Stimulated activated CD4-positive, alpha-beta T cell treated with anti-CD3 and anti-CD28 coated beads, Interleukin-1b, Interleukin-23, amount 100 ng/mL, for 48 hours (primary cell): ENCODE measurements at regions not wholly inside any gene's neighbourhood (a gene's known extent, or its start where the extent isn't known, plus 50 kb on each side); places are given as distances from the start of the nearest gene placed in this dataset.
"Not testable (repeated sequence)": the region's sequence is repeated elsewhere in the genome, so short reads cannot be mapped to it uniquely, and the experiment has no call there.

Source experiments
- DNase-seq: peaks from one replicate; pipeline ENCODE4 v3.0.0-alpha.2; 2020

DNA sequence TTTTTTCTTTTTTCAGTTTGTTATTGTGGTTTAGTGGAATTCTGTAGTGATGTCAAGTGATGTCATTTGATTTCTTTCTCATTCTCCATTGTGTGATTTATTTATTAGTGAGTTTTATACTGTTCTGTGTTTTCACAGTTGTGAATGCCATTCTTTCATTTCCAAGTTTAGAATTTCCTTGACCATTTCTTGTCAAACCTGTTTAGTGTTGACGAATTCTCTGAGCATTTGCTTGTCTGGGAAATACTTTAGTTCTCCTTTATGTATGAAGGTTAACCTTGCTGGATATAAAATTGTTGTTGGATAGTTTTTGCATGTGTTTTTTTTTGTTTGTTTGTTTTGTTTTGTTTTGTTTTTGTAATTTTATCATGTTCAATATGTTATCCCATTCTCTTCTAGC is 633.6 kb upstream of the FAT3 start:
- no peak for DNase-seq

DNA sequence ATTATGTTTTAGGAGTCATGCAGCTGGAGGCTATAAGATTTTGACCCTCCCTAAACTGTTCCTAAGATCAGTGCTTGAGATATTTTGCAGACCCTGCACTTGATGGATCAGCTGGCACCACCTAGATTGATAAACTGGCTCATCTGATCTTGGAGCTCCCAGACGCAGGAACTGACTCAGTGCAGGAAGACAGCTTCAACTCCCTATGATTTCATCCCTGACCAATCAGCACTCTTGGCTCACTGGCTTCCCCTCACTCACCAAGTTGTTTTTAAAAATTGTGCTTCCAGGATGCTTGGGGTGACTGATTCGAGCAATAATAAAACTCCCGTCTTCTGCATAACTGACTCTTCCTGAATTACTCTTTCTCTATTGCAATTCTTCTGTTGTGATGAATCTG is 637.5 kb upstream of the FAT3 start:
- no peak for DNase-seq

DNA sequence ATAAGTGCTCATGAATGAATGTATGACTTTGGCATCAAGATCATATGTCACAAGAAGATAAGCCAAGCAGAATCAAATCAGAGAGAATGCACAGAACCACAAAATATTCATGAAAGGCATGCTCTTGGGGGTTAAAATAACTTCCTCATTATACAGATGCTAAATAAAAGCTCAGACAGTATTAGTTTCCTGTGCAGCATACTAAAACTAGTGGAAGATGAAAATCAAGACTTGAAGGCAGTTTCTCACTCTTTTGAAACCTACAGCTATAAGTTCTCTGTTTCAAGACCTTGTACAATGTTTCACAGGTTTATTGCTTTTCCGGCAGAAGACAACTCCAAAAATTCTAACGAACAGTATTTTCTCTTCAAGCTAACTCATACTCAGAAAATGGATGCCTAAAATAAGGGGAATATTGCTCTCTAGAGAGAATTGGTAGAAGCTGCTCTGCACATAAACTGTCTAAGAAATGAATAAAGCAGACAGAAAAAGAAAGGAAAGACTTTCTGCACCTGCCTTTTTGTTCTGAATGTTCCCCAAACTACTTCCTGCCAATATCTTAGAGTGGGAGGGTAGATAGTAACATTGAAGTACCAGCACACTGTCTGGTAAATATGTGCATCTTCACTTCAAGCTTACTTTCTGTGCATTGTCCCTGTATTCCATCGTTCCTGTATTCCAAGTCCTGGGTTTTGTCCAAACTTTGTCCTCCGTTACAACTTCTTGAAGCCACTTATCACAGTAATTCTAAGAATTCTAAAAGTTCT is 639.4 kb upstream of the FAT3 start:
- DNase-seq: no peak

DNA sequence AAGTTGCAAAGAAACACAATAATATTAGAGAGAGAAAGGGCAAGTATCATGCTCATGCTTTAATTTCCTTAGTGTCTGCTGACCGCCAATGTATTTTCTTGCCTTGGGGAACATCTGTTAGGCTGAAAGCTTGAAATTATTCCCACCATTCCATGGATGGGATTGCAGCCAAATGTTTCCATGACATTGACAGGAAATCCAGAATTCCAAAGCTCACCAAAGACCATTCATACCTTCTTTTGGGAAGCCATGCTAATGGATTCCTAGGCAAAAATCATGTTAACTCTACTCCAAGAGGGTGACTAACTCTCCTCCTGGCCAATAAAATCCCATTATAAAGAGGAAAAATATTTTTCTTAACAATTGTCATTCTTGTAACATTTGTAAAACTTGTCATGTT is 661.4 kb upstream of the FAT3 start:
- no peak for DNase-seq

DNA sequence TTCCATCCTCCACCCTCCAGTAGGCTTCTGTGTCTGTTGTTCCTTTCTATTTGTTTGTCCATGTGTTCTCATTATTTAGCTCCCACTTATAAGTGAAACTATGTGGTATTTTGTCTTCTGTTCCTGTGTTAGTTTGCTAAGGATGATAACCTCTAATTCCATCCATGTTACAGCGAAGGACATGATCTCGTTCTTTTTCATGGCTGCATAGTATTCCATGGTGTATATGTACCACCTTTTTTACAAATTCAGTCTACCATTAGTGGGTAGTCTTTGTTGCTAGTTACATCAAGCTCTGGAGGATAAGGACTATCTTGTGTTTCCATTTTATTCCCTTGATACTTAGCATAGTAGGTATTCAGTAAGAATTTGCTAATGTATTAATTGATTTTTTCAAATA is 664.2 kb upstream of the FAT3 start:
- DNase-seq: no peak

DNA sequence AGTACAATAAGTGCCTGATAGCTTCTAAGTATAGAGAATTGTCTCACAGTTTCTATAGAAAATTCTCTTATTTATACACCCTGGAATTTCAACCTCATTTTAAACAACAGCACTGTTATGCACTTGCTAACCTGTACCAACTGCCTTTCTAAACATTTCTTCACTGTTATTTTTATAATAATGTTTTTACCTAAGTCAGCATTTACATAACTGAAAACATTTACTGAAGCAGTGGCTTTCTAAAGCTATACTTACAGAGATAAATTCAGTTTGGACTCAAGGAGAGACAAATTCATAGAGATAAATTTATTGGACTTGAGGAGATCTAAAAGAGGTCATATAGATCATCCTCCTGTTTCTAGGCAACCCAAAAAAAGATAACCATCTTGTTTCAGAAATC is 686.6 kb upstream of the FAT3 start:
- no peak for DNase-seq

DNA sequence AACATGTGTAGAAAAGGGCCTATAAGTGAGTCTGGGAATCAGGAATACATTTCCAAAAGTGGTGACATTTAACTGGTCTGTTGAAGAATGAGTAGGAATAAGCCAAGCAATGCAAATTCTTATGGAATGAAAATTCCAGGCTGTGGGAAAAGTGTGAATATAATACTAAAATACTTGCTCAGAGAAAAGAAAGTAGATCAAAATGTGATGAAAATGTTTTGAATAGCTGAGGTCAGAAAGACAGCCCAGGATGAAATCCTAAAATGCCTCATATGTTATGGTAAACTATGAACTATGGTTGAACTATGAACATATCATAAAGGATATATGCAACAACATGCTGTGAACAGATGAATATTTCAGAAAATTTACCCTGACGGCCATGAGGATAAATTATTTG is 688.3 kb upstream of the FAT3 start:
- no peak for DNase-seq

DNA sequence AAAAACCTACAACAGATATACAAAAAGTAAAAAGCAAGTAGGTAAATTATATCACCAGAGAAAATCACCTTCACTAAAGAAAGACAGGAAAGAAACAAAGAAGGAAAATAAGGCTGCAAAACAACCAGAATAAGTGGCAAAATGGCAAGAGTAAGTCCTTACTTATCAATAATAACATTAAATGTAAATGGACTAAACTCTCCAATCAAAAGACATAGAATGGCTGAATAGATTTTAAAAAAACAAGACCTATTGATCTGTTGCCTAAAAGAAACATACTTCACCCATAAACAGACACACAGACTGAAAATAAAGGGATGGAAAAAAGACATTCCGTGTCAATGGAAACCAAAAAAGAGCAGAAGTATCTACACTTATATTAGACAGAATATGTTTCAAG is 695.7 kb upstream of the FAT3 start:
- DNase-seq: no peak

DNA sequence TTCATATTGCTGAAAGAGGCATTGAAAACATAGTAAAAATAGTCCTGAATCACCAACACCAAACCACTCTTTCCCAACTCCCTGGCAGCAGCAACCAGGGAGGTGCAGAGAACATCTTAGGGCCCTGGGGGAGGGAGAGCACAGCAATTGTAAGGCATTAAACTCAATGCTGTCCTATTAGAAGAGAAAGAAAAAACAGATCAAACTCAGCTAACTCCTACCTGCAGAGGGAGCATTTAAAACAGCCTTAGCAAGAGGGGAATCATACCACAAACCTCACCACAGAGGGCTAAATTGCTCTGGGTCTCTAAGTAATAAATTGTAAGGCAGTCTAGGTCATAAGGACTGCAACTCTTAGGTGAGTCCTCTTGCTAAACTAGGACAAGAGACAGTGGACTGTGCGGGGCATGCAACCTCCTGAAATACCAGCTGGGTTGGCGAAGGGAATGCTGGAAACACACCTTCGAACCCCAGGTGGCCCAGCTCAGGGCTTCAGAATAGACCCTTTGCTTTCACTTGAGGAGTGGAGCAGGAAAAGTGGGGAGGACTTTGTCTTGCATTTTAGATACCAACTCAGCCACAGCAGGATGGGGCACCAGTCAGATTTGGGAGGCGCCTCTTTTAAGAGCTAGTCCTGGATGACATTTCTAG is 697.1 kb upstream of the FAT3 start:
- DNase-seq: no peak

DNA sequence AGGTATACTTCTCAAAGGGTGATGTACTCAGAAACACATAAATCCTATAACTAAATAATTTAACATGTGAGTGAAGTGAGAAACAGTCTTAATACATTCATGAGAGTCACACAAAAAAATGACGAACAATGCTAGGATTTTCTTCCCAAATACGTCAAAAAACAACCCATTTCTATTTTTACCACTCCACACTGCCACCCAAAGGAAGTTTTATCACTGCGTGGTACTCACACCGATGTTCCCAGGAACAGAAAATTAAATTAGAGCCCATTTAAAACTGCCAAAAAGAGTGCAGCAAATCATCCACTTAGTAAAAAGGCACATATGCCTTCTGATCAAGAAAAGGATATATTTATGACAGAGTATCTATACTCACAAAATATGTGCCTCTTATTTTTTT is 710.9 kb upstream of the FAT3 start:
- no peak for DNase-seq

DNA sequence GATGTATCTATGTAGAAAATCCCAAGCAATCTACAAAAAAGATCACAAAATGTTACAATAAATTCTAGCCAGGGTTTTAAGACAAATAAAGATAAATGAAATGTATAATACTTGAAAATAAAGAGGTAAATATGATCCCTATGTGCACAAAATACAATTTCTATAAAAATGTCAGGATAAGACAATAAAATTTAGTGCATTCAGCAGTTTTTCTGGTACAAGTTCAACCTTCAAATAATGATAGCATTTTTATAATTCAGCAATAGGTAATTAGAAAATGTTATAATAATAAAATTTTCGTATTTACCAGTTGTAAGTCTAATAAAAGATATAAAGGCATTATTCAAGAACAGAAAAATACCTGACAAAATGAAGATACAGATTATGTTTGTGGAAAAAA is 726.8 kb upstream of the FAT3 start:
- DNase-seq: no peak

DNA sequence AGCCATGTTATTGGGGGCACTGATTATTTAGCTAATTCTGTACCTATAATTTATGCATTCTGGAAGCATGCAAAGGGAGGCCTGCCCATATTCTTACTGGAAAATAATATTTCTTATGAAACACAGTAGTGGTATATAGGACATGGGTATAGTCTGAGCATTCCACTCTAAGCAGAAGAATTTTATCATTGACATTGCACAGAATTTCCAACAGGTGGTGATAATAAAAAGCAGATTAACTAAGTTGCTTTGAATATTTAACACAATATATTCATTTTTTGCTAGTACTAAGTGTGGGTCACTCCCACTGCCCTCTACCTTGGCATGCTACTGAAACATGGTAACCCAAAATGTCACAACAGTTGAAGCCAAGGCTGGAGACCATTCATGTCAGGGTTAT is 728.8 kb upstream of the FAT3 start:
- no peak for DNase-seq

DNA sequence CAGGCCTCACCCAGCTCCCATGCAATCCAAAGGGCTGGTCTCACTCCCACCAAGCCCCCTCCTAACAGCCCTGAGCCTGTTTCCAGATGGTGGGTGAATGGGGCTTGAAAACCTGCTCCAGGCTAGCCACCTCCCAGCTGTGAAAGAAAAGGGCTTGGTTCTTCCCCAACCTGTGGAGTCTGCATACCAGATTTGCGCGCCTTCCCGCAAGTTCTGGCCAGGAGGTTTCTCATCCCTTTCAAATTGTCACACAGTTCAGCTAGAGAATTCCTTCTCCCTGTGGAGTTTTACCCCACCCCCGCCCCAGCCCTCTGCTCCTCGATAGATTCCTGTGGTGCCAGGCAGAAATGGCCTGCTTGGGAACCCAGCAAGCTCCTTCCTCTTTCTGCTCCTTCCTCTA is 734.6 kb upstream of the FAT3 start:
- DNase-seq: no peak

DNA sequence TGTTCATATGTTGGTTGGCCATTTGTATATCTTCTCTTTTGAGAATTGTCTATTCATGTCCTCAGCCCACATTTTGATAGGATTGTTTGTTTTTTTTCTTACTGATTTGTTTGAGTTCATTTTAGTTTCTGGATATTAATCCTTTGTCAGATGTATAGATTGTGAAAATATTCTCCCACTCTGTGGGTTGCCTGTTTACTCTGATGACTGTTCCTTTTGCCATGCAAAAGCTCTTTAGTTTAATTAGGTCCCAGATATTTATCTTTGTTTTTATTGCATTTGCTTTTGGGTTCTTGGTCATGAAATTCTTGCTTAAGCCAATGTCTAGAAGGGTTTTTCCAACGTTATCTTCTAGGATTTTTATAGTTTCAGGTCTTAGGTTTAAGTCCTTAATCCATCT is 740.7 kb upstream of the FAT3 start:
- not testable (repeated sequence) for DNase-seq

DNA sequence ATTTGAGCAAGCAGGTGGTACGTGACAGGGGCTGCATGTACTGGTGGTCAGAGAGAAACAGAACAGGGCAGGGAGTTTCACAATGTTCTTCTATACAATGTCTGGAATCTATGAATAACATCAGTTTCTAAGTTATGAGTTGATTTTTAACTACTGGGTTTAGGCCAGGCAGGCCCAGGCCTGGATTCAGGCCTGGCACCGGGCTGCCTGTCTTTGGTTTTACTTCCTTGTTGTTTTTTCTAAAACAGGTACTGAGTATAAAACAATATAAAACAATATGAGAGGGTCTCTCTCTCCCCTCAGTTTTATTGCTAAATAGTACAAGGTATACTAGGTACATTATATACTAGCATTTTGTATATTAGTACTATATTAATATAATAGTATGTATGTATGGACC is 742.7 kb upstream of the FAT3 start:
- DNase-seq: not testable (repeated sequence)

DNA sequence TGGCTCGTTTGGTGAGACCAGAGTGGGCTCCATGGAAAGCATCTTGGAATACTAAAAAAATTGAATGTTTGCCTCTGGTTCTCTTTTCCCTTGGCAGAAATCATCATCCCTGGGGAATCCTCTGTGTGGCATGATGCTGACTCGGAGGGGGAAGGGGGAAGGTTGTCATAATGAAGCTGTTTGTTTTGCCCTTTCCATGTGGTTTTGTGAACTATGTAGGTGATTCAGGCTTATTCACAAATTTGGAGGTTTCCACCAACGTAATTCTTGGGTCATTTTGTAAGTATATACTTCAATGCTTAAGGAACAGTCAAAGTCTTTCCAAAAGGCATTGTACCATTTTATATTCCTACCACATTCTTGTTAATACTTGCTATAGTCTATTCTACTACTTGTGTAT is 754.0 kb upstream of the FAT3 start:
- no peak for DNase-seq

DNA sequence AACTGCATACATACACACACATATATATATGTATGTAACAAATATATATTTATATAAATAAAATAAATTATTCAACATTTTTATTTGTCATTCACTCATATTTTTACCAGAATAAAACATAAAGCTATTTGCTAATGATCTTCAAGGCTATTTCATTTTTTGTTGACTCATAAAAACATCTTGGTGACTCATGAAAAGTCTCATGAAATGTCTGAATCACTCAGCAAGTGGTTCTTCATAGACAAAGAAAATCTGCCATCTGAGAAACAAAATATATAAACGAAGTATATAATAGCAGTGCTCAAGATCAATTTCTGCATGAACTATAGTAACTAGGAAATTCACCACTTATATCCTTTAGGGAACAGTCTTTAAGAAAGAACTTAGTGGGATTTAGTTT is 764.8 kb upstream of the FAT3 start:
- no peak for DNase-seq

DNA sequence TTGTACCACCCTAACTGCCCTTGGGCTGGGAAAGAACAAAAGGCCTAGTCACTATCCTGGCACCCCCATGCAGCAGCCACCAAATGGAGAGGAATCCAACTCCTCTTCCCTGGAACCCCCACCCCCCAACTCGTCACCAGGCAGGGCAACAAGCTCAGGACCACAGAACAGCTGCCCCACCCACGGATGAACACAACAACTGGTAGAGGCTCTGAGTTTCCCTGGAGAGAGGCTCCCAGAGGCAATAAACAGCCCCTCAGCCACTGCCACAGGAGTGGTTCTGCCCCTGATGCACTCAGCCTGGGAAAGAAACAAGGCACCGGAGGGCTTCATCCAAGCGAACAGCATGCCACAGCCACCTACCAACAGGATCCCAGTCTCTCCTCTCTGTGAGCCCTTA is 778.4 kb upstream of the FAT3 start:
- no peak for DNase-seq

DNA sequence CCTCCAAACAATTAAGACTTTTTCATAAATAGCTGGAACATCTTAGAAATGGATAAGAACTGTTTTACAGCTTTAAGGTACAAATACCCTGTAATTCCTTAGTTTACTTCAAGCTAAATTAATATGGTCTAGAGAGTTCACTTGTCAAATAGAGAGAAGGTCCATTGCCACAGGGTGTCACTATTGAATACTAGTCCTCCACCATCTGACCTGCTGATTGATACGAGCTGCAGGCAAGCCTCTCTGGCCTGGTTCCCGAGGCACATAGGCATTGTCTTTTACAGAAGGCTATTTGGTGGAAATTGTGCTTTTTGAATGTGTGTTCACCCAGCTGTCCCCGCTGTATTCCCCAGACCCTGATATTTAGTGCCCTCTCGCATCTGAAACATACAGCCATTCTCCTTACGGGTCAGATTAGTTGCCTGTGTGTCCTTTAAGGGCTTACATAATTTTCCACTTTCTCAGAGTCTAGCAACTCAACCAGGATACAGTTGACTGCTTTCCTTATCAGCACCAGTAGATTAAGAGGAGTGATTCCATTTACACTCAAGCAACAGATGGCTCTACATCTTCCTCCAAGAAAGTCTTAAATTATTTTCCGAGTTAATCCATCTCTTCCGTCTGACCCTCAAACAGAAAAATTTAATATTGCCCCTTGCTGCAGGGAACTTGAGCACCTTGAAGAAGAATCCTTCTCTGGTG is 788.8 kb upstream of the FAT3 start:
- no peak for DNase-seq

DNA sequence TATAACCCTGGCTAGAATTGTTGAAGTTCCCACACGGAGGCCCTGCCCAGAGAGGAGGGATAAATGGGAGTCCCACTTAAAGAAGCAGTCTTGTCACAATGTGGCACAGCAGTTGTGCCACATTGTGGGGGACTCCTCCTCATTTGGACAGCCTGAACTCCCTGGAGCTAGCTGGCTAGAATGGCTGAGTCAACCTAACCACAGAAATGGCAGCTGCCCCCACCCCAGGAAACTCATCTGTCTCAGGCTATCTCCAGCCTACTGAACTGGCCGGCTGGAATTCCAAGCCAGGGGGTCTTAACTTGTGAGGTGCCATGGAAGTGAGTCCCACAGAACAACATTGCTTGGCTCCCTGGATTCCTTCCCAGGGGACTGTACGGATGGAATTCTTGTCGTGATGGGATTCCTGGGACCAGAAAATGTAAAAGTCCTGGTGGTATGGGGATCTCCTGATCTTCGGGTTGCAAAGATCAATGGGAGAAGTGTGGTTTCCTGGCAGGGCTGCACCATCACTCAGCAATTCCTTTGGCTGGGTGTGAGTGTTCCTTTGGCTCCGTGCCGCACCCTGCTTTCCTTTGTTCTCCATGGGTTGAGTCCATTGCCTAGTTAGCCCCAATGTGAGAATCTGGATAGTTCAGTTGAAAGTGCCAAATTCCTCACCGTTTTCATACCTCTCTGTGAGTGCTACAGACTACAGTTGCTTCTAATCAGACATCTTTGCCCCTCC is 791.2 kb upstream of the FAT3 start:
- no peak for DNase-seq

DNA sequence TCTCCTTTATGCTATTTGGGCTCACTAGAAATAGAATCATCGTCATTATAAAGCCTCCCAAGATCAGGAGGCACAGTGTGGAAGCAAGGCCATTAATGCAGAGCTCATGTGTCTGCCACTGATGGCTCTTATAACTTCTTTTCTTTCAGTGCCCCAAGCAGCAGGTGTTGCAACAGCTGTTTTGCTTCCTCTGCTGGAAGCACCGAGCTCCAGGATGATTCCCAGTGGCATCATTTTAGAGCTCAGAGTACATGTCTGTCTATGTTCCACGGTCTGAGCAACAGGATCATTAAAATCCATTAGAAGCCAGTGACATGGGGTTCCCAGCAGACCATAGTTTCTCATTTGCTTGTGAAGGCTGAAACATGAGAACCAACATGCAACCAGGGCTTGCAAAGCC is 803.0 kb upstream of the FAT3 start:
- no peak for DNase-seq

DNA sequence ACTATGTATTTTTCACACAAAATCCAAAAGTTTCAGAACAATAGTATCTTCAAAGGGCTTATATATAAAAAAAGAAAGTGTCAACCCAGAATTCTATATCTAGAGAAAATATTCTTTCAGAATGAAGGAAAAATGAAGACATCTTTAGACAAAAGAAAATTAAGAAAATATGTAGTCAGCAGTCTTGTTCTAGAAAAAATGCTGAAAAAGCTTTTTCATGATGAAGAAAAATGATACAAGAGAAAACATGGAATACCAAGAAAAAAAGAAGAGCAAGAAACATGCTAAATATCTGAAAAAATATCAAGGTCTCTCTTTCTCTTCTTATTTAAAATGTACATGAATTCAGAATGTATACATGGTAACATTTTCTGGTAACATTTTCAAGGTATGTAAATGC is 816.8 kb upstream of the FAT3 start:
- DNase-seq: no peak

DNA sequence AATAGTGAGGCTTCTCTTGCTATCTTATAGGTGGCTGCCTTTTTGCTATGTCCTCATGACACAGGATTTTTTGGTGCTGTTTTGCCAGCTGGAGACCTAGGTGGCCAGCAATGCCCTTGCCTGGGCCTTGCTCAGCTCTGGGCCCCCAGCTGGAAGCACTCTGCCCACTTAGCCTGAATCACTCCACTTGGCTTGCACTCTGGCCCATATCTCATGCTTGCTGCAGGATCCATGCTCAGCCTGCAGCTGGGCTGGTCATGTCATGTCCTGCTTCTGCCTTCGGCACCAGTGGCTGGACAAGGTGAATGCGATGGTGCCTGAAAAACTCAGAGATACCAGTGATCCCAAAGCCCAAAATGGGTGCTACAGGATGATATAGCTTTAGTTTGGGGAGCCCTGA is 818.6 kb upstream of the FAT3 start:
- no peak for DNase-seq

DNA sequence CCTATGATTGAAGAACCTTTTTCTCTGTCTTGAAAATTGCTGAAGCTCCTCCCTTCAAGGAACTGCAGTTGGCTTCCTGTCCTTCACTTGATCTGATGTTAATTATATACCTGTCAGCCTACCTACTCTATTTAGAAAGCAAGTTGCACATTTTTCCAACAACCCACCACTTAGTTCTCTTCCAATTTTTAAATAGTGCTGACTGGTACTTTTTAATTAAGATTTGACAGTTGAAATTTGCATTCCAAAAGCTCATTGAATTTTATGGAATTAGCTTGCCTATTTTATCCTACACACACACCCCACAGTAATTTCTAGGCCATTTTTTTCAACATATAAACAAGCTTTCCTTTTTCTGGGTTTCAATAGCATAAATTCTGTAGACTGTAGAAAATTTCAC is 820.3 kb upstream of the FAT3 start:
- no peak for DNase-seq
